PC-3 (cell line): ENCODE measurements at regions not wholly inside any gene's neighbourhood (a gene's known extent, or its start where the extent isn't known, plus 50 kb on each side); places are given as distances from the start of the nearest gene placed in this dataset.
A peak's percentile ranks its signal among the peaks of the same experiment; 100 is the strongest.

Experiments used
- ATAC-seq: fragments of 200-7000 bp; cut with Tn5 transposase; 2 replicates; pipeline ENCODE4 v1.9.1; 2020; ENCODE audit warnings: mild to moderate bottlenecking, moderate library complexity
- BruUV-seq: library from RNA; stranded (reverse); fragments of 400-500 nt; replicated peaks from 2 replicates; lab custom pipeline; 2021; lab: Mats Ljungman, UMichigan
- CTCF ChIA-PET: fragments of 300-600 bp; sonication (Branson Sonifier 250); formaldehyde crosslinking; loops from one replicate; lab custom pipeline; 2022; ENCODE audit warnings: antibody characterized with exemption; lab: Charles Lee
- POLR2A ChIA-PET: fragments of 300-600 bp; sonication (Branson Sonifier 250); formaldehyde crosslinking; loops from one replicate; lab custom pipeline; 2022; ENCODE audit warnings: antibody characterized with exemption; ENCODE audit not compliant: unreplicated experiment; lab: Charles Lee
- DNase-seq: peaks from one replicate; pipeline ENCODE4 v3.0.0-alpha.2; 2015
- H2AFZ ChIP-seq: fragments of 300-600 bp; sonication (generic); 2 replicates; pipeline ENCODE4 v1.6.0; 2016; ENCODE audit warnings: antibody characterized with exemption, low read length
- H3F3A ChIP-seq: fragments of 300-600 bp; sonication (generic); one replicate; pipeline ENCODE4 v1.6.0; 2017; ENCODE audit warnings: antibody characterized with exemption, low read length, control low read depth, mild to moderate bottlenecking; ENCODE audit not compliant: unreplicated experiment
- H3K27ac ChIP-seq: fragments of 300-600 bp; sonication (generic); 2 replicates; pipeline ENCODE4 v1.5.1; 2016; ENCODE audit warnings: mild to moderate bottlenecking, low read length
- H3K27me3 ChIP-seq: fragments of 300-600 bp; sonication (generic); 2 replicates; pipeline ENCODE4 v1.6.1; 2016; ENCODE audit warnings: low read length, mixed read lengths
- H3K36me3 ChIP-seq: fragments of 300-600 bp; sonication (generic); 2 replicates; pipeline ENCODE4 v1.6.1; 2016; ENCODE audit warnings: low read depth, mixed run types, low read length, mixed read lengths
- H3K4me1 ChIP-seq: fragments of 300-600 bp; sonication (generic); 2 replicates; pipeline ENCODE4 v1.5.1; 2016; ENCODE audit warnings: low read length; ENCODE audit not compliant: insufficient read depth
- H3K4me2 ChIP-seq: fragments of 300-600 bp; sonication (generic); 2 replicates; pipeline ENCODE4 v1.6.0; 2016; ENCODE audit warnings: low read length
- H3K4me3 ChIP-seq: fragments of 300-600 bp; sonication (generic); 2 replicates; pipeline ENCODE4 v1.5.1; 2016; ENCODE audit warnings: mild to moderate bottlenecking, low read length, mixed read lengths
- H3K79me2 ChIP-seq: fragments of 300-600 bp; sonication (generic); 2 replicates; pipeline ENCODE4 v1.6.1; 2017; ENCODE audit warnings: low read length, mixed read lengths
- H3K9ac ChIP-seq: fragments of 300-600 bp; sonication (generic); 2 replicates; pipeline ENCODE4 v1.6.0; 2016; ENCODE audit warnings: mild to moderate bottlenecking, low read length
- H3K9me2 ChIP-seq: fragments of 300-600 bp; sonication (generic); replicated peaks from 2 replicates; pipeline ENCODE4 v1.6.1; 2016; ENCODE audit warnings: mixed run types, low read length, mixed read lengths
- H3K9me3 ChIP-seq: fragments of 300-600 bp; sonication (generic); 2 replicates; pipeline ENCODE4 v1.6.1; 2016; ENCODE audit warnings: low read length, mixed read lengths
- H4K20me1 ChIP-seq: fragments of 300-600 bp; sonication (generic); 2 replicates; pipeline ENCODE4 v1.6.1; 2016; ENCODE audit warnings: low read length, mixed read lengths
- EZH2 ChIP-seq: fragments of 300-600 bp; sonication (generic); IDR thresholded peaks from one replicate; pipeline ENCODE4 v1.6.1; 2017; ENCODE audit warnings: antibody characterized with exemption, mild to moderate bottlenecking, low read length; ENCODE audit not compliant: unreplicated experiment
- EZH2phosphoT487 ChIP-seq: fragments of 300-600 bp; sonication (generic); IDR thresholded peaks from 2 replicates; pipeline ENCODE4 v1.6.1; 2018; ENCODE audit warnings: mild to moderate bottlenecking, antibody characterized with exemption, low read length, borderline replicate concordance
- intact Hi-C: fragments of 100-400 bp; cut with micrococcal nuclease; formaldehyde crosslinking; loops from 2 replicates; pipeline ENCODE4 v1.9.0; 2023
- TF ChIP-seq, protein P1 (sequence below): fragments of 300-600 bp; sonication (generic); conservative IDR thresholded peaks from 2 replicates; pipeline ENCODE4 v1.5.1; 2017; ENCODE audit warnings: antibody characterized with exemption, low read depth, mild to moderate bottlenecking, low read length

DNA sequence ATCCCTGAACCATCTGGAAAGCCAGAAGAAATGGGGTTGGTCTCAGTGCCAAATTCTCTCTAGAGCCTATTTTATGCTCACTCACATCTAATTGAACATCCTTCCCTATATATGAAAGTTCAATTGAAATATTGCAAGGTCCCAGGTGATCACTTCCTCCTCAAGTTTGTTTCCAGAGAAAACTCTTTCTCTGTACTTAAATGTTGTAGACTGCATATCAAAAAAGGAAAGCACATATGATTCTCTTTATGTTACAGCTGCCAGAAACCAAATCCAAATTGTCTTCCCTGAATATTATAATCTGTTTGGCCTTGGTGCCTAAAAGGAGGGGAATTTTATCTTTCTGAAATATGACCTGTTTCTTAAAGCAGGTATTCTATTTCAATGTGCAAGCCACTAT, 93.3 kb downstream of the SHOX2 start:
- Histone ChIP-seq H3K36me3 (no peaks in the 10 kb centered on the region), H3K4me1 (no peaks in the 10 kb centered on the region), H3K27me3 (no peaks in the 10 kb centered on the region), H3K4me2 (no peak overlapping the region), H3K9me3 (no peaks in the 10 kb centered on the region), H3K4me3 (no peak overlapping the region), H2AFZ (no peak overlapping the region), H3K27ac (no peak overlapping the region), H3K9me2 (no peaks in the 10 kb centered on the region), H3F3A (no peaks in the 10 kb centered on the region), H3K79me2 (no peaks in the 10 kb centered on the region), H3K9ac (no peak overlapping the region), H4K20me1 (no peaks in the 10 kb centered on the region)
- BruUV-seq = no TSS peak
- CTCF ChIA-PET = no interaction called here
- POLR2A ChIA-PET = no interaction called here
- TF ChIP-seq EZH2phosphoT487 (no peak), EZH2 (no peak)
- ATAC-seq (no peak), DNase-seq (no peak)
- intact Hi-C loops = no loop called here

DNA sequence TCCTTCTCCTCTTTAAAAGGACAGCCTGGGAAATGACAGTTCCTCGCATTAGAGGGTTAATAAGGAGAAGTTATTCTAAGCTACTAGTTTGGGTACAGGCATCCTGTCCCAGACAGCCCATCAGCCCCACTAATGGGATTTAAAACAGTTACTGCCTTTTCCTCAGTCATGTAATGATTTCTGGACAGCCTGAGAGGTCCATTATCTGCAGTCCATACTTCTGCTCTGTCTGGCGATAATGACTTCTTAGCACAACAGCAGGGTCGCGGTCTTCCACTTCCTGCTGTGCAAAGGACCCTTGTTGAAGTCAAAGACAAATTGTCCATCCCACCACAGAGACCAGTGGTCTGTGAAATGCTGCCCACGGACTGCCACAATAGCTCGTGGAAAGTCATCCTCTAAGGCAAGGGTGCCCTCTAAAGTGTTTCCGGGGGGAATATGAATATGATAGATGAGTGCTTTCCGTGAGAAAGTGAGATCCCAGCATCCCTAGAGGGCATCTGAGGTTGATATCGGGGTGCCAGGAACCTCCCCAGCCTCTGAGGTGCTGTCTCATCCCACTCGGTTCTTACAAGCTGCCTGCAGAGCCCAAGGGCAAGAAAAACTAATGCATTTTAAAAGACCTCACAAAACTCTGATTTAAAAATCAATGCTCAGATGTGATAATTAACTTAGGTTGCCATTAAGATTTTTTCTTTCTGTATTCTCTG, 100.7 kb downstream of the SHOX2 start:
- no peak for DNase-seq
- Histone ChIP-seq H4K20me1 (no peaks in the 10 kb centered on the region), H3K36me3 (no peaks in the 10 kb centered on the region), H3K27ac (no peak overlapping the region), H3K27me3 (no peaks in the 10 kb centered on the region), H3K9me2 (no peaks in the 10 kb centered on the region), H3K4me2 (no peak overlapping the region), H3K4me3 (no peak overlapping the region), H3F3A (no peaks in the 10 kb centered on the region), H3K9me3 (no peaks in the 10 kb centered on the region), H3K4me1 (no peaks in the 10 kb centered on the region), H3K79me2 (no peaks in the 10 kb centered on the region), H2AFZ (no peak overlapping the region), H3K9ac (no peak overlapping the region)
- intact Hi-C loops = no loop called here
- ChIA-PET POLR2A (no interaction called here), CTCF (no interaction called here)
- BruUV-seq = no TSS peak
- ATAC-seq = no peak
- TF ChIP-seq EZH2phosphoT487 = no peak

DNA sequence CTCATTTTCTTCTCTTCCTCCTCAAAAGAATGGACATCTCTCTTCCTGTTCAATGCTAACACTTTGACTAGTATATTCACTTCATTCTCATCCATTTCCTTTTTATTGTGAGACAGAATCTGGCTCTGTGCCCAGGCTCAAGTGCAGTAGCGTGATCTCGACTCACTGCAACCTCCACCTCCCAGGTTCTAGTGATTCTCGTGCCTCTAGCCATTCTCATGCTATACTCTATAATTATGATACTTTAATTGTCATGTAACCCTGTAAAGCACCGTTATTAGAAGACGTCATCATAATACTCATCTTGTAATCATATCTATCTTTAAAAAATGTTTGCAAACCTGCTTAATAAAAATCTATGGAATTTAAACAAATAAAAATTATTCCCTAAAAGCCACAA, 107.0 kb downstream of the SHOX2 start:
- Histone ChIP-seq H3K4me2 (no peak overlapping the region), H3K27ac (peak overlapping the region; percentile 41; the same call in 1 of the 2 replicates), H2AFZ (no peak overlapping the region), H3K9ac (no peak overlapping the region), H3K9me3 (0 out of 2 replicates have a peak, but pooled peaks cover 4% of the 10 kb centered on the region), H3K4me1 (peaks cover 8% of the 10 kb centered on the region; the same call in 1 of the 2 replicates), H3K79me2 (no peaks in the 10 kb centered on the region), H4K20me1 (no peaks in the 10 kb centered on the region), H3K9me2 (no peaks in the 10 kb centered on the region), H3F3A (no peaks in the 10 kb centered on the region), H3K36me3 (no peaks in the 10 kb centered on the region), H3K27me3 (no peaks in the 10 kb centered on the region), H3K4me3 (no peak overlapping the region)
- CTCF ChIA-PET = no interaction called here
- intact Hi-C loops = loop anchor here (1.0 kb wide), 1 partner anchor 17 kb away; no protein-coding TSS in a partner anchor
- POLR2A ChIA-PET = no interaction called here
- TF ChIP-seq EZH2 (no peak), EZH2phosphoT487 (no peak)
- TF ChIP-seq, protein P1, sequence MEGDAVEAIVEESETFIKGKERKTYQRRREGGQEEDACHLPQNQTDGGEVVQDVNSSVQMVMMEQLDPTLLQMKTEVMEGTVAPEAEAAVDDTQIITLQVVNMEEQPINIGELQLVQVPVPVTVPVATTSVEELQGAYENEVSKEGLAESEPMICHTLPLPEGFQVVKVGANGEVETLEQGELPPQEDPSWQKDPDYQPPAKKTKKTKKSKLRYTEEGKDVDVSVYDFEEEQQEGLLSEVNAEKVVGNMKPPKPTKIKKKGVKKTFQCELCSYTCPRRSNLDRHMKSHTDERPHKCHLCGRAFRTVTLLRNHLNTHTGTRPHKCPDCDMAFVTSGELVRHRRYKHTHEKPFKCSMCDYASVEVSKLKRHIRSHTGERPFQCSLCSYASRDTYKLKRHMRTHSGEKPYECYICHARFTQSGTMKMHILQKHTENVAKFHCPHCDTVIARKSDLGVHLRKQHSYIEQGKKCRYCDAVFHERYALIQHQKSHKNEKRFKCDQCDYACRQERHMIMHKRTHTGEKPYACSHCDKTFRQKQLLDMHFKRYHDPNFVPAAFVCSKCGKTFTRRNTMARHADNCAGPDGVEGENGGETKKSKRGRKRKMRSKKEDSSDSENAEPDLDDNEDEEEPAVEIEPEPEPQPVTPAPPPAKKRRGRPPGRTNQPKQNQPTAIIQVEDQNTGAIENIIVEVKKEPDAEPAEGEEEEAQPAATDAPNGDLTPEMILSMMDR = no peak
- DNase-seq (peak; percentile 55), ATAC-seq (peak; percentile 89)
- no TSS peak for BruUV-seq
